NCI-H2171 treated with DMSO at 0.1 percent for 48 hours (cell line): ENCODE measurements at regions not wholly inside any gene's neighbourhood (a gene's known extent, or its start where the extent isn't known, plus 50 kb on each side); places are given as distances from the start of the nearest gene placed in this dataset.

Experiments
- DNase-seq: peaks from one replicate; lab custom pipeline; 2025; lab: John Stamatoyannopoulos, UW

DNA sequence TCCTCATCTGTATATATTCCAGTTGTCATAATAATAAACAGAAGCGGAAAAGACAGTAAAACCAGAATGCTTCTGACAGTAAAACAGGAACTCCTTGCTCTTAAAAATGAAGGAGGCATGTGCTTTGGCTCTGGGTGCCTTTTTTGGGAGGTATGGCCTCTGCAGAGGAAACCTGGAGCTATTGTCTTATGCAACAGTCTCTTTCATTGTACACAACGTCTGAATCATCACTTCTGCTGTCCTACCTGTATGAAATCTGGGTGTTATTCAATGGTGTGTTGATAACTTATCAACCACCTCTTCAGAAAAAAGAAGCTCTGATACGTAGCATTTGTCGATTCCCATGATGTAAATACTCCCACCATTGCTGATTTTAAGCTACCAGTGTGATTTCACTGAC is 64.8 kb downstream of the CDCA7 start:
- no peak for DNase-seq

DNA sequence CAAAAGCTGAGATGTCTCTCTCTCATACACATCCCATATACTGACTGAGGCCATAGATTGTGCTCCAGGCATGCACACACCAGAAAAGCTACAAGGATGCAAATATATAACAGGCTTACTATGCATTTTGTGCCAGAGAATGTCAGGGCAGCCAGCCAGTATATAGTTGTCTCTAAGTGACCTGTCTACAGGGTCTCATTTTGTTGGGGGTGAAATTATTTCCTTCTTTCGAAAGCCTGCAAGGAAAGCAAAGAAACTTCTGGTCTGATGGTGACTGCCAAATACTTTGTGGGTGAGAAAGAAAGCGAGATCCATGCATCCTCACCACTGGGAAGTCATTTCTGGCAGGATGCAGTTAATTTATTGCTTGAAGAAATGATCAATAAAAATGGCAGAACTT is 70.2 kb downstream of the CDCA7 start:
- no peak for DNase-seq

DNA sequence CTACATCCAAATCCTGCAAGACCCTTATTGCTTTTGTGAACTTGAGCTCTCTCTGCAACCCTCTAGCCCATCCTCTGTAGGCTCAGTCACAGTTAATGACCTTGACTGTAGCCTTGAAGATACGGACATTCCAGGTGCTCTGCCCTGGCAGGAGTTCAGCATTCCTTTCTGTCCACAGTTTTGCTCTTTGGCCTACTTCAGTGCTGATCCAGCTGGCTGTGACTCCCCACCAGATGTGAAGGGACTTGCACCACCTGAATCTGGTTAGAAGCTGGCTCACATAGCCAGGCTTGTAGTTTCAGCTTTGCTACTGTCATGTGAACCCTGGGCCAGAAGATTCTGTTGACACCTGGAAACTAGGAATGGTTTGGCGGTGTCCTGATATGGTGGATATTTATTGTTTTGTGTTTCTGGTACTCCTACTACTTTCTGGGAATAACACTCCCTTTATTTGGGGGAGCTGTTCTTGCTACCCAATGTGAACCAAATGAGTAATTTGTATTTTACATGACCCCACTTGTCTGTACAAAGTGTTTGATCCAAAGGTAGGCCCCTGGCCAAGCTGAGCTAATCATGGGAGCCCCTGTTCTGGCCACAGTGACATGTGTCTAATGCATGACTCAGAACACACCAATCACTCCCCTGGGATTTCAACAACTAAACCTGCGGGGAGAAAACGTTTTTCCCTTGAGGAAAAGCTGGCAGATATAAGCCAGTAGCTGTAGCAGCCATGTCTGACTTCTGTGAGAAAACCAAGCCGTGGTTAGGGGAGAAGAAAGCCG is 73.4 kb downstream of the CDCA7 start:
- DNase-seq: peak; percentile 76

- DNase-seq: no peak
These were observed 76.5 kb downstream of the CDCA7 start for GRCh38 chr2:173431191-173431590.

DNA sequence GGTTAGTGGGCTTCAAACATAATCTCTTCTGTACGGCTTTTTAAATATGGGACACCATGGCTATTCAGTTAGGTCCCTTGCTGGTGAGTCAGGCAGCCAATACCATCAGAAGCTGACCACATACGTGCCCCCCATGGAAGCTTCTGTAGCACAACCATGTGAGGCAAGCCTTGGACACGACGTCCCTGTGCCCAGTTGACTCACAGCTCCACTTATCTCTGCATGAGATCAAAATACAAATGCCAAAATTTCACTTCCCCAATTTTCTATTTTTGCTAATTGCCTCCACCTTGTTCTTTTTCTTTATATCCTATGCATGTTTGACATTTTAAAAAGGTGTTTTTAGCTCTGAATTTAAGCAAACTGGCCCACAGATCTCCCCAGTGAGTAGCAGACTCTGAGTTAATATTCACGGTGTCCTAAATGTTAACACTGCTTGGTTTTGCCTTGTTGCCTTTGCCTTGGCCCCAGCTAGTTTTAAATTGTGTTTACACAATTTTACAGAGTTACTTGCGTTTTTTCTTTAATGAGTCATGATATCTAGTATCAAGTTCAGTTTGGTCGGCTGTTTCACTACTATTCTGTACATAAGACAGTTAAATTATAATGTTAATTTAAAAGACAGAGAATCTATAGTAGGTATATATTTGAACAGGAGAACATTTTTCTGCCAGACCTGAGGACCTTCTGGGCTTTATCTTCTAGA is 77.5 kb downstream of the CDCA7 start:
- no peak for DNase-seq

GRCh38 chr2:173434762-173435569 is 80.3 kb downstream of the CDCA7 start:
- peak; percentile 56 for DNase-seq

DNA sequence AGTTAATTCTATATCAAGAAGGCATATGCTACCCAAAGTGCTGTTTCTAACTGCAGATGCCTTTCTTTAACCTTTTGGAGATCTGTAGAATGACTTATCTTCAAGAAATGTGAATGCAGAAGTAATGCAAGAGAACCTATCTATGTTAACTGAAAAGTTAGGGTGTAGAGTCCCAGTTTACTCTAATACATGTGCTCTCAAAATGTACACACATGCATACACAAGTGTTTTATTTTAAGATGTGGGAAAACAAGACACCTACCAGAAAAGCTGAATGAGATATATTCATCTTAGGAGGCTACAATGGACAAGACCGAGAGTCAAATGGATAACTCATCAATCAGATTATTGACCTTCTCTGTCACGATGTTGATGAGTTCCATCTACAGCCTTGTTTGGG is 80.9 kb downstream of the CDCA7 start:
- no peak for DNase-seq

DNA sequence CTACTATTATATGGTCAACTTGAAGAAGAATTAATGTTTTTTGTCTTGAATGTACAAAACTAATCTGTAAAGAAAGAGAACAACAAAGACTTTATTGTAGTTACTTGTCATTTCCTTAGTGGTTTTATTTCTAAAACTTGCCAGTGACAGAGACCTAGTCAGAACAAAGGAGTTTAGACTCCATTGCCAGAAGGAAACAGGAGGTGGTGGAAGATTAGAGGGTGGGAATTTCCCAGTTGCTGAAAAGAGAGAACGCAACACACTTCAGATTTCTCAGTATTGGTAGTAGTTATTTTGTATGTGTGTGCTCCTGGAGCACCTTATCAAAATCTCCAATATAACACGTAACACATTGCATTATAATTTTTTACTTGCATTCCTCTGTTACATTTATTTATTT is 81.4 kb downstream of the CDCA7 start:
- no peak for DNase-seq

- peak; percentile 81 for DNase-seq
These were observed 86.5 kb downstream of the CDCA7 start for GRCh38 chr2:173441222-173441621.

GRCh38 chr2:173442542-173442941 is 87.9 kb downstream of the CDCA7 start:
- DNase-seq: no peak

DNA sequence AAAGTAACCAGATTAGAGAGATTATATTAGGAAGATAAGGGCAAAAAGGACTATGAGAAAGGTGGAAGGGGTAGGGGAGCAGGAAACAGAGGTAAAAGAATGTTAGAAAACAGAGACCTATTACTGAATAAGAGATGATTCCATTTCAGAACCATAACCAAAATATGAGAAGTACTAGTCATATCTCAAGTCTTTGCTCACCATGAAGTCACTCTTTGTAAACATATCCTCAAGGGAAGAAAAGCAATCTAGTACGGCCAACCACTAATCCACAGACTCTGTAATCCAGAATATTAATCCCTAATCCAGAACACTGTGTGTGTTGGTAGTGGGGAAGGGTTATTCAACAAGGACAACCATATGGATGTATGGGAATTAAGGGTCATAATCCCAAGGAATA is 92.0 kb downstream of the CDCA7 start:
- DNase-seq: no peak

- DNase-seq: peak; percentile 91
These were observed 94.3 kb downstream of the CDCA7 start for GRCh38 chr2:173448938-173449471.

- DNase-seq: peak; percentile 41
These were observed 96.4 kb downstream of the CDCA7 start for GRCh38 chr2:173451118-173451517.

- no peak for DNase-seq
These were observed 97.3 kb downstream of the CDCA7 start for GRCh38 chr2:173451941-173452340.

DNA sequence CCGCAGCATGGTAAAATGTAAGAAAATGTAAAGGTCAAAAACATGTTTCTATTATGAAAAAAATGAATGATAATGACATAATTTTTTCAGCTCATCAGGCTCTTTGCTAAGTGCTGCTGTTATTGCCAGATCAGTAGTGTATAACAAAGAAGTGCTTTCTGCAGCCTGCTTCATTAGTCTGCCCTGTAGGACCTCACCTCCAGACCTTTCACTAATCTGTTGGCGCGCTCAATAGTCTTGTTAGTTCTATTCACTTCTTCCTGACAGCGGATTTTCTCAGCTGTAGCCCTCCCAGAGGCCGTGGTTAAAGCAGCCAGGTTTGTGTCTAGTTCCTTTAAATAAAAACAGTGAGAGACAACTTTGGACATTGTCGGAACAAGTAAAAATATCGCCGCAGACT is 97.7 kb downstream of the CDCA7 start:
- DNase-seq: no peak

DNA sequence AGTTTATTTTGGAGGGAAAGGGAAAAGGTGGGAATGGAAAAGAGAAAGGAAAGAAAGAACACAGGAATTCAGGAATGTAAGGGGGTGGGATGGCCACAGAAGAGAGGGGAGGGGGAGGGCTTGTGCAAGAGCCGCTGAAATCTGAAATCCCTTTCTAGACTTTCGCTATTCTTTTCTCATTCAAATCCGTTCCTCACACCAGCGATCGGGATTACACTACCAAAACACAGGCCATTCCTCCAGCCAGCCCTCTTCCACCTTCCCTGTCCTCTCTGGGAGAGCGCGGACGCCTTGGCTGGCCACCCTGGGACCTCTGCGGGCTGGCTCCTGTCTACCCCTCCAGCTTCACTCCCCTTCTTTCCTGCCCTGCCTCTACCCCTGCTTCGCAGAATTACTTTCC is 102.3 kb downstream of the CDCA7 start:
- DNase-seq: no peak

- no peak for DNase-seq
These were observed 102.7 kb downstream of the CDCA7 start for GRCh38 chr2:173457366-173457765.

- DNase-seq: no peak
These were observed 104.5 kb downstream of the CDCA7 start for GRCh38 chr2:173458991-173459780.

DNA sequence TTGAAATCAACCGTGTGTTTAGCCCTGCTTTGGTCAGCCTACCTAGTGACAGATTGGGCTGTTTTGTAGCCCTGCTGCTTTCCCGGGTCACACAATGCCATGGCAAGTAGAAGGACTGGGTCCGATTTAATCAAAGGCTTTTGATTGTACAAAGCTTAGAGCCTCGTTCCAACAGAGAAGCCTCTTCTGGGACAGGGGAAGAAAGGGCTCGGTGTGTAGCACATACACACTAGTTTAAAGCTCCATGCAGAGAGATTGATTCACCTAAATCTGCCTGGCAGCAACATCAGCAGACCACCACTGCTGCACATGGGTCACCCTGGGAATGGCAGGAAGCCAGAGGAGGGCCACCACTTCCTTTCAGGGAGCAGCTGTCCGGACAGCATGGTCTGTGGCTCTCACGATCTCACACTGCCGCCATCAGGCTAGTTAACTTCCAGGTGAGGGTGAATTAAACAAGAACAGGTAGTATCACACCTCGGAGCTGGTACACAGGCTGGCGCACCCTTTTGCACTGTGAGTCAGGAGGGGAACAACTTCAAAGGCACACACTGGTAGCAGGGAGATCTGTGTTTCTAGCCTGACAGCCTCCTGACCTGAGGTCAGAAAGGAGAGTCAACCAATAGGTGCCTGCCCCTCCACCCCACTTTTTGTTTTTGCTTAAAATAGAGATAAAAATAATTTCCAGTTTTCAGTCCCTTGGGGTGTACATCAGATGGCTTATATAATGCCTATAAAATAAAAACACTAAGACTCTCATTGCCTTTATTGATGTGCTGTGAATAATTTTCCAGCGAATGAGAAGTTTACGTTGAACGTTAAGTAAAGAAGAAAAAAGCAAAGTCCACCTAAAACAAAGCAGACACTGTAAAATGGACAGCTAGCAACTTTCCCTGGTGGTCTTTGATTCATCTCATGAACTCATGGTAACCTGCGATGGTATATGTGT is 108.5 kb downstream of the CDCA7 start:
- no peak for DNase-seq

GRCh38 chr2:173463846-173464245 is 109.2 kb downstream of the CDCA7 start:
- no peak for DNase-seq

DNA sequence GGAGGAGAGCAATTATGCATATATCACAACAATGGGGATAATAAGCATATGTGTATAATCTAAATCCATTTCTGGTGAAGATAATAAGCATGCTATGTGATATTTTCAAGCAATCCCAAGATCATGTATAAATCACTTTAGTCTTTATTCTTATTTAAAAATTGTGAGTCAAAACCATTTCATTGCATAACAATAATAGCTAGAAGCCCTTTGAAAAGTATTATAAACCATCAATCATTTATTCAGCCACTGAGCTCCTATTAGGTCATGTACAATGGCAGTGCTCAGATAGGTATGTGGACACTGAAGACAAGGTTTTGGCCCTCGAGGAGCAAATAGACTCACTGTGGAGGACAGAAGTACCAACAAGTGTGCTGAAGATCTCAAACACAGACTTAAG is 113.1 kb downstream of the CDCA7 start:
- DNase-seq: no peak
